ENCODE measurements at regions not wholly inside any gene's neighbourhood (a gene's known extent, or its start where the extent isn't known, plus 50 kb on each side); places are given as distances from the start of the nearest gene placed in this dataset.
"Not testable (repeated sequence)": the region's sequence is repeated elsewhere in the genome, so short reads cannot be mapped to it uniquely, and the experiment has no call there.

DNA sequence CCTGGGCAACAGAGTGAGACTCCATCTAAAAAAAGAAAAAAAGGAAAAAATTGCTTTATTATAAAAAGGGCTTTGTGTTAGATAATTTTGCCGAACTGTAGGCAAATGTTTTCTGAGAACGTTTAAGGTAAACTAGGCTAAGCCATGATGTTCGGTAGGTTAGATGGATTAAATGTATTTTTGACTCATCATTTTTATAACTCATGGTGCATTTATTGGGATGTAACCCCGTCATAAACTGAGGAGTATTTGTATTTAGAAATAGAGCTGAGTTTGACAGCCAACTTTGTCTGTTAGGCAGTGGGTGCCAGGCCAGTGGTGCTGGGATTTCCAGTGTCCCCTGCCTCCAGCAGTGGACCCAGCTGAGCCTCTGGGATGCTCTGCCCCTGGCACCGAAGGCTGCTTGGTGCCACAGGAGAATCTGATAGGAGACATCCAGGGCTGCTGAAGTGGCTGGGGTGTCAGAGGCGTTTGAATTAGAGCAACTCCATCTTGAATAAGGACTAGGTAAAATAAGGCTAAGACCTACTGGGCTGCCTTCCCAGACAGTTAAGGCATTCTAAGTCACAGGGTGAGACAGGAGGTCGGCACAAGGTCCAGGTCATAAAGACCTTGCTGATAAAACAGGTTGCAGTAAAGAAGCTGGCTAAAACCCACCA, 114.9 kb upstream of the EEPD1 start:
- DNase-seq, result no peak

GRCh38 chr7:36039243-36039642, 113.8 kb upstream of the EEPD1 start:
- DNase-seq, result no peak

DNA sequence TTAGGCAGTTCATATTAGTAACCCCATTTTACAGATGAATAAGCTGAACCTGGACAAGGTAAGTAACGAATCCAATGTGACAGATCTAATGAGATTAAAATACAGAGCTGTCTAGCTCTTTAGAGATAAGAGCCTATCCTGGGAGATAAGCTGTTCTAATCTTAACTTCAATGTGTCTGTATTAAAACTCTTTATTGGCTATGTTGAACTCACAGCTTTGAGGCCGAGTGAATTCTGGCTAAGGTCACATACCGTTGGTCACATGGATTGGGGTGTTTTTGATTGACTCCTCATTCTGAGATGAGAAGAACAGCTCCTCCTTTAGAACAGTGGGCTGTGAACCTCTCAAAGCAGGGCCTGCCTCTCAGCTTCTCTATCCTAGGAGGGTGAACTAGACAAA, 113.4 kb upstream of the EEPD1 start:
- no peak for DNase-seq

DNA sequence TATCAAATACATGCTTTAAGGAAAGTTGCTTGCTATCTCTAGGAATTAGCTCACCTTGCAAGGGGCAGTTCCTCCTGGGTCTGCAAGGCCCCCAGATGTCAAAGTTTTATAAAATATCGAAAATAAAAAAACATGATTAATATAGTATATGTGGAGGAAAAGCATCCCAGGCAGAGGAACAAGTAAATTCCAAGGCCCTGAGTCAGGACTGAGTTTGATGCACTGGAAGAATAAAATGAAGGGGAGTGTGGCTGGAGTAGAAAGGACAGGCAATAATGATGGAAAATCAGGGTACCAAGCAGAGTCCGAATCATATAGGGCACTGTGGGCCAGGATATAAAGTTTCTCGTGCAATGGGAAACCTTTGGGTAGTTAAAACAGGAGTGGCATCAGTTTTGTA, 112.4 kb upstream of the EEPD1 start:
- DNase-seq, result no peak

GRCh38 chr7:36044101-36044892, 108.8 kb upstream of the EEPD1 start:
- no peak for DNase-seq

DNA sequence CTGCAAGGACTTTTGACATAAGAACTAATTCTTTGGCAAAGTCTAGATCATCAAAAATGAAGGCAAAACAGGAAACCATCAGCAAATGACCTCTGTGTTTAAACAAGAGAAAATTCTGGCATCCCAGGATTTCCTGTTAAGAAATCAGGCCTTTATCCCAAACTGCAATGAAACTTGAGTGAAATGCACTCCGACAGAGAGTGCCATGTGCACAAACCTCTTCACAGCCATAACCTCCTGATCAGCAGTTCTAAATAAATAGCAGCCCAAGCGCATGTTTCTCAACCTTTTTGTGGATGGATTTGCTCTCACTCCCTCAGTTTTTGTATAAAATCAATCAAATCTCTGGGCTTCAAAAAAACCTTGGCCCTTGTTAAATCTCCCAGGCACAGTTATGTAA, 107.7 kb upstream of the EEPD1 start:
- no peak for DNase-seq

GRCh38 chr7:36045830-36046341, 107.2 kb upstream of the EEPD1 start:
- no peak for DNase-seq

- no peak for DNase-seq
Measured at GRCh38 chr7:36047091-36047658, 105.9 kb upstream of the EEPD1 start.

DNA sequence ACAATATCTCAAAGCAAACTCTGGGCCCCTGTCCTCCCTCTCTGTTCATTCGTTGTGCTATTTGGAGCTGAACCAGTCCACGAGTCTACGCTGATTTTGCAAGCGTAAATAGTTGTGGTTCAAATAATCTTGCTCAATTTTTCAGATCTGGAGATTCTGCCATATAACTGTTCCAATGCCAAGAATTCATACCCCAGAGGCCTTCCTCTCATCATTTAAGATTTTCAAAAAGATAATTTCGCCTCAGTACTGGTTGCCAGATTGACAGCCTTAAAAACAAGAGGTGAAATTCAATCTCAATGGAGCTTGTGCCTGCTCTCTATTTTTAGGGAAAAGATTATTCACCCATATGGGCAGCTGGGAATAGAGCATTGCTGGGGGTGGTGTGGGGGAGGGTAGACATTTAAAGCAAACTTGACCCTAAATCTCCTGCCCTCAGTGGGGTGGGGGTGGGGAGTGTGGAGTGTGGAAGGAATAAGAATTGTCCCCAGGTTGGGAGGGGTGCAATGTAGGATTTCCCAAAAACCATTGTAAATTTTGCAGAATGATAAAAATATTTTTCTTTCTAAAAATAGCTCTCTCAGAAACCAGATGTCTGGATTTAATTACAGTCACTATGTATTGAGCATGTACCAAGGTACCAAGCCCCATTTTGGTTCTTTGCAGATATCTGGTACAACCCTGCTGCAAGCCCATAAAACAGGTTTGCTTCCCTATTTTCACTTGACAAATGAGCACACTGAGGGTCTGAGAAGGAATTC, 104.7 kb upstream of the EEPD1 start:
- DNase-seq, result no peak

DNA sequence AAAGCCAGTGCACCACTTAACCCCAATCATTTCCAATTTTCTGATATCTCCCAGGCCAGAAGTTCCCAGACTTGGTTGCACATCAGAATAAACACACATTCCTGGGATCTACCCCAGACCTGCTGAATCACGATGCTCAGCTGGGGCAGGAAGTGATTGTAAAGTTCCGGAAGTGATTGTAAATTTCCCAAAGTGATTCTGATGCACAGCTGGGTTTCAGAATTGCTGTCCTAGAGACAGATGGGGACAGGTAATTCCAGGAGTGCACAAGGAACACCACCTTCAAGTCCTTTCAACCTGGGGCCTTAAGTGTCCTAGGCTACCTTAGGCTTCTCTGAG, 104.2 kb upstream of the EEPD1 start:
- no peak for DNase-seq

DNA sequence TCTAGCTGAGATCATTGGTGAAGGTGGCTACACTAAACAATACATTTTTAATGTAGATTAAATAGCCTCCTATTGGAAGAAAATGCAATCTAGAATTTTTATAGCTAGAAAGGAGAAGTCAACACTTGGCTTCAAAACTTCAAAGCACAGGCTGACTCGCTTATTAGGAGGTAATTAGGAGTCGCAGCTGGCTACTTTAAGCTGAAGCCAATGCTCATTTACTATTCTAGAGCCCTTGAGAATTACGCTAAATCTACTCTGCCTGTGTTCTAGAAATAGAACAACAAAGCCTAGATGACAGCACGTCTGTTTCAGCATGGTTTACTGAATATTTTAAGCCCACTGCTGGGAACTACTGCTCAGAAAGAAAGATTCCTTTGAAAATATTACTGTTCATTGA, 101.6 kb upstream of the EEPD1 start:
- no peak for DNase-seq

- no peak for DNase-seq
Measured at GRCh38 chr7:36053589-36053988, 99.5 kb upstream of the EEPD1 start.

DNA sequence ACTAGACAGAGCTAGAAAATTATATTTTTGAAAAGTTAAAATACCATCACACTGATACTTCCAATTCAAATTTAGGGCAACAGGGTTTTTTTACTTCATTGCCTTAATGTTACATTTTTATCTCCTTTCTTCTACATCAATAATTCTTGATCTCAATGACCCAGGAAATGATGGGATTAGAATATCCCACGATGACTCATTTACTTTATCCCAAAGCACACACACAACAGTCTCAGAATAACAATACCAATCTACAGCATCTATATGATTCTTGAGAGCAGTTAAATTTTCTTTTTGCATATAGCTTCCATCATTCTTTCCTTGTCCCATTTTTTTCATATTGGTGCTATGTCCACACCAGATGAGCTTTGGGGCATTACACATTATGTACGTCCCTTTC, 98.4 kb upstream of the EEPD1 start:
- DNase-seq, result no peak

GRCh38 chr7:36055207-36055606, 97.8 kb upstream of the EEPD1 start:
- no peak for DNase-seq

GRCh38 chr7:36057323-36057722, 95.7 kb upstream of the EEPD1 start:
- DNase-seq, result no peak

GRCh38 chr7:36058020-36058592, 94.9 kb upstream of the EEPD1 start:
- DNase-seq, result no peak

- not testable (repeated sequence) for DNase-seq
Measured at GRCh38 chr7:36060388-36060787, 92.7 kb upstream of the EEPD1 start.

DNA sequence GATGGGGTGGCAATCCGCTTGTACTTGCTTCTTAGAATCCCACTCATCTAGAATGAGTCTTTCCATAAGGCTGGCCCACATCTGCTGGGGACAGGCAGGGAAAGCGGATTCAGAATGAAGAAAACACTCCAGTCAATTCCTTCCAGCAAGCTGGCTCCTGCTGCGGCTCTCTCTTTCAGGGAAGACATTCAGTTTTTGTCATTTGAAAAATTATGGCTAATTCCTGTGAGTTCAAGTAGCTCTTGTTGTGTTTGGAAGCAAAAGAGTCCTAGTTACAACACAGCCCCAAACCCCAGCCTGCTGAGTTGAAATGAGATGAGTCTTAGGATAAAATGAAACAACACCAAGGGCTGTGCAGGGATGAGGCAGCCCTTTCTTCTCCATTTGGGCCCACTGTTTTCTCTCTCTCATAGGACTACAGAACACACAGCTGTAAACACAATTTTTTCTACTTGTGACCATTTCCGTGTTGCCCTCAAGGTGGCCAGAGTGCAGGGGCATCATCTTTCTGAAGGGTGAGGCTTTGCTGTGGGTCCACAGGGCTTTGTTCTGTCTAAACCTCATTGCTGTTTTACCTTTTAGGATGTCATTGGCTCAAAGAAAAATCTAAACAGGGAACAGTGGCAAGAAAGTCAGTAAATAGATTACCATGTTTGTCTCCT, 90.8 kb upstream of the EEPD1 start:
- peak in 3 of 14 donors; percentile 1 to 30 (median 28) for DNase-seq

GRCh38 chr7:36064676-36065075, 88.4 kb upstream of the EEPD1 start:
- no peak for DNase-seq

GRCh38 chr7:36065563-36066342, 87.3 kb upstream of the EEPD1 start:
- DNase-seq, result not testable (repeated sequence)

DNA sequence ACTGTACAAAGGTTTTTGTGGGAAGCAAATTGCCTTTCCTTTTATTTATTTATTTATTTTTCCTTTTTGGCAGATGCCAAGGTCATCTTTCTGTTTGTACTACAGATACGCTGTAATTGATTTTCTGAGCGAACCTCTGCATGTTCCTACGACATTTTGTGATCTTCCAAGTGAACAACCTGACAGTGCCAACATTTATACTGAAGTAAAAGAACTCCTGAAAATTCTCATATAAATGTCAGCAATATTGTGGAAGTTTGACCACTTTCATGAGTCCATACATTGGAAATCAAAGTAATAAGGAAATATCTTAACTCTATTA, 86.8 kb upstream of the EEPD1 start:
- no peak for DNase-seq

All from C1 segment of cervical spinal cord (tissue), 14 donors.